BJ (cell line): ENCODE measurements at regions not wholly inside any gene's neighbourhood (a gene's known extent, or its start where the extent isn't known, plus 50 kb on each side); places are given as distances from the start of the nearest gene placed in this dataset.
"Not testable (repeated sequence)": the region's sequence is repeated elsewhere in the genome, so short reads cannot be mapped to it uniquely, and the experiment has no call there.

Experiments
- CTCF ChIA-PET: fragments of 350-600 bp; formaldehyde crosslinking; extraction: SDS; loops from one replicate; lab custom pipeline; 2021; ENCODE audit warnings: antibody characterized with exemption, inconsistent platforms; lab: Yijun Ruan, JAX
- POLR2A ChIA-PET: fragments of 300-600 bp; sonication (Branson Sonifier 250); formaldehyde crosslinking; extraction: SDS; loops from one replicate; lab custom pipeline; 2021; ENCODE audit warnings: antibody characterized with exemption; lab: Charles Lee
- DNase-seq: peaks from one replicate; pipeline ENCODE4 v3.0.0-alpha.2; 2011; ENCODE audit warnings: low read depth
- H3K27me3 ChIP-seq: 2 replicates; pipeline ENCODE4 v1.6.0; 2011; ENCODE audit warnings: low read length; ENCODE audit not compliant: control insufficient read depth, insufficient read depth
- H3K36me3 ChIP-seq: 2 replicates; pipeline ENCODE4 v1.5.1; 2011; ENCODE audit warnings: low read length; ENCODE audit not compliant: control insufficient read depth, insufficient read depth
- H3K4me3 ChIP-seq: 2 replicates; pipeline ENCODE4 v1.5.1; 2011; ENCODE audit warnings: low read depth, mild to moderate bottlenecking, control low read depth, low read length
- CTCF ChIP-seq: IDR thresholded peaks from 2 replicates; pipeline ENCODE4 v1.5.1; 2011; ENCODE audit warnings: low read depth, mild to moderate bottlenecking, control low read depth, inconsistent platforms, low read length, moderate library complexity; ENCODE audit not compliant: insufficient read depth

DNA sequence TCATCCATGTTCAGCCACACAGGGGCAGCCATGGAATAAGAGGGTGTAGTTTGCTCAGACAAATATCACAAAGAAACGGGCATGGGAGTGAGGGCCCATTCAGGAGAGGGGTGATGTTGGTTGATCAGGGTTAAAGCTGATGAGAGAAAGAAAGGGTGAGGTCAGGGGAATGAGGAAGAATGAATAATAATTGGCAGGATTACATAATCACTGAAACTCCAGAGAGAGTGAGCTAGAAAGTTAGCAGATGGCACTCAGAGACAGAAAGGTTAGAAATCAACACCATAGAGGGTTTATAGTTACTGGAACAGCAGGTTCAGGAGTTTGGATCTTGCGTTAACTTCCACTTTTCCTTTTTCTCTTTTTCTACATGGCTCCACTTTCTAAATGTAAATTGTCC lies 113.9 kb downstream of the TAF11L14 start:
- CTCF ChIA-PET = no interaction called here
- DNase-seq = no peak
- TF ChIP-seq CTCF = no peak
- Histone ChIP-seq H3K27me3 (no peaks in the 10 kb centered on the region), H3K36me3 (no peaks in the 10 kb centered on the region), H3K4me3 (no peak overlapping the region)
- POLR2A ChIA-PET = no interaction called here

- Histone ChIP-seq H3K36me3 (no peaks in the 10 kb centered on the region), H3K27me3 (no peaks in the 10 kb centered on the region), H3K4me3 (no peak overlapping the region)
- TF ChIP-seq CTCF = no peak
- CTCF ChIA-PET = no interaction called here
- no peak for DNase-seq
- POLR2A ChIA-PET = no interaction called here
Measured at GRCh38 chr5:17748941-17749340, 114.7 kb downstream of the TAF11L14 start.

DNA sequence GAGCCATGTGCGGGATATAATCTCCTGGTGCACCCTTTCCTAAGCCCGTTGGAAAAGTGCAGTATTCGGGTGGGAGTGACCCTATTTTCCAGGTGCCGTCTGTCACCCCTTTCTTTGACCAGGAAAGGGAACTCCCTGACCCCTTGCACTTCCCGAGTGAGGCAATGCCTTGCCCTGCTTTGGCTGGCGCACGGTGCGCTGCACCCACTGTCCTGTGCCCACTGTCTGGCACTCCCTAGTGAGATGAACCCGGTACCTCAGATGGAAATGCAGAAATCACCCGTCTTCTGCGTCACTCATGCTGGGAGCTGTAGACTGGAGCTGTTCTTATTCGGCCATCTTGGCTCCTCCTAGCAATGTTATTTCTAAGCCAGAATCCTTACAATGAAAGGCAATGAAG lies 121.1 kb downstream of the TAF11L14 start:
- CTCF ChIA-PET, POLR2A ChIA-PET, DNase-seq, H3K4me3 ChIP-seq, H3K27me3 ChIP-seq, H3K36me3 ChIP-seq: not testable (repeated sequence)

DNA sequence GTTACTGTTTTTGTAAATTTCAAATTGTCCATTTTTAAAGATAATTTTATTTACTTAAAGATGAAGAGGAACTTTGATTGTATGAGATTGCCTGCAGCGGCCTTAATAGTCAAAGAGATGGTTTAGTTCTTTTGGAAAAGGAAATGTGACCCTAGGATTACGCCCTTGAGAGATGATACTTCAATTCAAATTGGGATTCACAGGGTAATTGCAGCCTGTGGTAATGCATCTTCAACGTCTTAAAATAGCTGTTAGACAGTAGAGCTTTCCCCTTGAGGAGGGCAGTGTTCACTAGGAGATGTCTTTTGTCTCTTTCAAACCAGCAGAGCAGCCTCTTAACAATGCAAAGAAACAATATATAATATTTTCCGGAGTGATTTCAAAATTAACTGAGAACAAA lies 127.1 kb downstream of the TAF11L14 start:
- CTCF ChIA-PET = no interaction called here
- no peaks in the 10 kb centered on the region for H3K36me3 ChIP-seq
- DNase-seq = no peak
- no peak overlapping the region for H3K4me3 ChIP-seq
- H3K27me3 ChIP-seq = no peaks in the 10 kb centered on the region
- no peak for TF ChIP-seq CTCF
- POLR2A ChIA-PET = no interaction called here

DNA sequence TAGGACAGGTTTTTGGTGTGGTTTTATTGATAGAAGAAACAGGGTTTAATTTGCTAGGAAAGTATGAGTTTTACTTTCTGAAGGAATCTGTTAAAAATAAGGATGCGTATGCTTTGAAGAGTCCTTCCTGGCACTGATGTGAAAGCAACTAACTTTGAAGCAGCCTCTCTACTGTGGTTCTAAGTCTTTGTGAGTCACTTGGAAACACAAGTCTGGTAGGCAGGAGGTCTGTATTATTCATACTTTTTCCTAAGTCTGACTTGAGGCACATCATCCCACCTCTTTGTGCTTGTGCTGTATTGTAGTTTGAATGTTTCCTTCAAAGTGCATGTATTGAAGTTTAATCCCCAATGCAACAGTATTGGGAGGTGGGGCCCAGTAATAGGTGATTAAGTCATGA lies 129.0 kb downstream of the TAF11L14 start:
- no peak for TF ChIP-seq CTCF
- DNase-seq = no peak
- CTCF ChIA-PET = no interaction called here
- Histone ChIP-seq H3K4me3 (no peak overlapping the region), H3K27me3 (no peaks in the 10 kb centered on the region), H3K36me3 (no peaks in the 10 kb centered on the region)
- POLR2A ChIA-PET = no interaction called here

GRCh38 chr5:17766031-17766430 lies 131.8 kb downstream of the TAF11L14 start:
- no peaks in the 10 kb centered on the region for H3K36me3 ChIP-seq
- H3K4me3 ChIP-seq = no peak overlapping the region
- ChIA-PET POLR2A (no interaction called here), CTCF (no interaction called here)
- DNase-seq = no peak
- no peaks in the 10 kb centered on the region for H3K27me3 ChIP-seq
- no peak for TF ChIP-seq CTCF
